Activated T-helper 1 cell treated with anti-CD3 and anti-CD28 coated beads, Interleukin-12 subunit alpha, Interleukin-12 subunit beta, Interleukin-2, Interleukin-4 antibody, amounts not matched to agents 30 ng/mL and 10 ng/mL and 1 ng/mL, durations not matched to agents 14 hours and 24 hours and 36 hours (primary cell): ENCODE measurements at regions not wholly inside any gene's neighbourhood (a gene's known extent, or its start where the extent isn't known, plus 50 kb on each side); places are given as distances from the start of the nearest gene placed in this dataset.

Source experiments
- DNase-seq: peaks from one replicate; pipeline ENCODE4 v3.0.0; 2021; ENCODE audit warnings: low spot score
- H3K27ac Mint-ChIP-seq: one replicate; pipeline ENCODE4 v1.8.0; 2021; ENCODE audit warnings: mild to moderate bottlenecking, mixed read lengths
- H3K27me3 Mint-ChIP-seq: one replicate; pipeline ENCODE4 v1.8.0; 2022; ENCODE audit warnings: mild to moderate bottlenecking, moderate library complexity, mixed read lengths; ENCODE audit not compliant: insufficient read depth
- H3K36me3 Mint-ChIP-seq: one replicate; pipeline ENCODE4 v1.8.0; 2021; ENCODE audit warnings: low read depth, mixed read lengths
- H3K4me1 Mint-ChIP-seq: one replicate; pipeline ENCODE4 v1.8.0; 2021; ENCODE audit warnings: low read depth, mixed read lengths
- H3K4me3 Mint-ChIP-seq: one replicate; pipeline ENCODE4 v1.8.0; 2021; ENCODE audit warnings: mild to moderate bottlenecking, moderate library complexity, mixed read lengths
- H3K9me3 Mint-ChIP-seq: one replicate; pipeline ENCODE4 v1.8.0; 2021; ENCODE audit warnings: mixed read lengths
- intact Hi-C: fragments of 100-400 bp; cut with micrococcal nuclease; formaldehyde crosslinking; loops from one replicate; pipeline ENCODE4 v1.15.1; 2024

- intact Hi-C loops, result no loop called here
- Mint-ChIP-seq H3K4me3 (no peak overlapping the region), H3K27me3 (no peaks in the 10 kb centered on the region), H3K9me3 (no peaks in the 10 kb centered on the region), H3K4me1 (no peaks in the 10 kb centered on the region), H3K27ac (no peak overlapping the region), H3K36me3 (no peaks in the 10 kb centered on the region)
- no peak for DNase-seq
Observed at GRCh38 chr18:45353530-45353929, 261.7 kb upstream of the SLC14A2 start.

GRCh38 chr18:45355944-45356520 is 259.2 kb upstream of the SLC14A2 start:
- intact Hi-C loops, result no loop called here
- Mint-ChIP-seq H3K27me3 (no peaks in the 10 kb centered on the region), H3K4me3 (no peak overlapping the region), H3K36me3 (no peaks in the 10 kb centered on the region), H3K4me1 (no peaks in the 10 kb centered on the region), H3K9me3 (no peaks in the 10 kb centered on the region), H3K27ac (no peak overlapping the region)
- DNase-seq, result no peak

- H3K4me1 Mint-ChIP-seq, result no peaks in the 10 kb centered on the region
- H3K36me3 Mint-ChIP-seq, result no peaks in the 10 kb centered on the region
- no peaks in the 10 kb centered on the region for H3K27me3 Mint-ChIP-seq
- no peaks in the 10 kb centered on the region for H3K9me3 Mint-ChIP-seq
- intact Hi-C loops, result no loop called here
- DNase-seq, result no peak
- H3K27ac Mint-ChIP-seq, result no peak overlapping the region
- no peak overlapping the region for H3K4me3 Mint-ChIP-seq
Observed at GRCh38 chr18:45357686-45358470, 257.4 kb upstream of the SLC14A2 start.

- Mint-ChIP-seq H3K9me3 (no peaks in the 10 kb centered on the region), H3K27ac (no peak overlapping the region)
- intact Hi-C loops, result no loop called here
Observed at GRCh38 chr18:45359275-45360009, 255.8 kb upstream of the SLC14A2 start.

GRCh38 chr18:45361125-45361851 is 254.0 kb upstream of the SLC14A2 start:
- Mint-ChIP-seq H3K27me3 (no peaks in the 10 kb centered on the region), H3K9me3 (no peaks in the 10 kb centered on the region), H3K36me3 (no peaks in the 10 kb centered on the region), H3K4me3 (no peak overlapping the region), H3K4me1 (no peaks in the 10 kb centered on the region), H3K27ac (no peak overlapping the region)
- no peak for DNase-seq
- intact Hi-C loops, result no loop called here

More at GRCh38 chr18:45359275-45360009, 255.8 kb upstream of the SLC14A2 start:
- Mint-ChIP-seq H3K36me3 (no peaks in the 10 kb centered on the region), H3K4me1 (no peaks in the 10 kb centered on the region), H3K4me3 (no peak overlapping the region), H3K27me3 (no peaks in the 10 kb centered on the region)
- no peak for DNase-seq

GRCh38 chr18:45363196-45363595 is 252.1 kb upstream of the SLC14A2 start:
- H3K27ac Mint-ChIP-seq, result no peak overlapping the region
- peaks cover 2% of the 10 kb centered on the region for H3K27me3 Mint-ChIP-seq
- no peaks in the 10 kb centered on the region for H3K4me1 Mint-ChIP-seq
- no peak overlapping the region for H3K4me3 Mint-ChIP-seq
- DNase-seq, result no peak
- intact Hi-C loops, result no loop called here
- H3K36me3 Mint-ChIP-seq, result no peaks in the 10 kb centered on the region
- no peaks in the 10 kb centered on the region for H3K9me3 Mint-ChIP-seq

- no peak overlapping the region for H3K27ac Mint-ChIP-seq
- DNase-seq, result no peak
- intact Hi-C loops, result no loop called here
- no peaks in the 10 kb centered on the region for H3K4me1 Mint-ChIP-seq
- H3K4me3 Mint-ChIP-seq, result no peak overlapping the region
- no peaks in the 10 kb centered on the region for H3K9me3 Mint-ChIP-seq
- peaks cover 6% of the 10 kb centered on the region for H3K27me3 Mint-ChIP-seq
- H3K36me3 Mint-ChIP-seq, result no peaks in the 10 kb centered on the region
Observed at GRCh38 chr18:45365835-45366234, 249.4 kb upstream of the SLC14A2 start.

- no peaks in the 10 kb centered on the region for H3K36me3 Mint-ChIP-seq
- intact Hi-C loops, result no loop called here
- no peak overlapping the region for H3K27ac Mint-ChIP-seq
- no peaks in the 10 kb centered on the region for H3K4me1 Mint-ChIP-seq
- DNase-seq, result no peak
- H3K4me3 Mint-ChIP-seq, result no peak overlapping the region
- no peaks in the 10 kb centered on the region for H3K9me3 Mint-ChIP-seq
- H3K27me3 Mint-ChIP-seq, result peaks cover 9% of the 10 kb centered on the region
Observed at GRCh38 chr18:45370255-45371010, 244.8 kb upstream of the SLC14A2 start.

- Mint-ChIP-seq H3K4me1 (no peaks in the 10 kb centered on the region), H3K36me3 (no peaks in the 10 kb centered on the region), H3K27ac (no peak overlapping the region), H3K4me3 (no peak overlapping the region), H3K9me3 (no peaks in the 10 kb centered on the region), H3K27me3 (peaks cover 7% of the 10 kb centered on the region)
- no peak for DNase-seq
- intact Hi-C loops, result no loop called here
Observed at GRCh38 chr18:45373286-45373880, 241.9 kb upstream of the SLC14A2 start.

- Mint-ChIP-seq H3K9me3 (no peaks in the 10 kb centered on the region), H3K4me1 (no peaks in the 10 kb centered on the region)
- intact Hi-C loops, result no loop called here
Observed at GRCh38 chr18:45374236-45374635, 241.0 kb upstream of the SLC14A2 start.

GRCh38 chr18:45374878-45375630 is 240.2 kb upstream of the SLC14A2 start:
- intact Hi-C loops, result no loop called here
- H3K36me3 Mint-ChIP-seq, result no peaks in the 10 kb centered on the region
- H3K9me3 Mint-ChIP-seq, result no peaks in the 10 kb centered on the region
- peaks cover 6% of the 10 kb centered on the region for H3K27me3 Mint-ChIP-seq
- no peak for DNase-seq
- no peak overlapping the region for H3K4me3 Mint-ChIP-seq
- H3K4me1 Mint-ChIP-seq, result no peaks in the 10 kb centered on the region
- no peak overlapping the region for H3K27ac Mint-ChIP-seq

More at GRCh38 chr18:45374236-45374635, 241.0 kb upstream of the SLC14A2 start:
- peaks cover 7% of the 10 kb centered on the region for H3K27me3 Mint-ChIP-seq
- DNase-seq, result no peak
- no peak overlapping the region for H3K27ac Mint-ChIP-seq
- no peak overlapping the region for H3K4me3 Mint-ChIP-seq
- H3K36me3 Mint-ChIP-seq, result no peaks in the 10 kb centered on the region
